Spleen (tissue), 7 donors: ENCODE measurements at regions not wholly inside any gene's neighbourhood (a gene's known extent, or its start where the extent isn't known, plus 50 kb on each side); places are given as distances from the start of the nearest gene placed in this dataset.

ENCODE experiments used
- POLR2A ChIP-seq, 3 donors: fragments of 450-650 bp; IDR thresholded peaks; one replicate each; pipeline ENCODE4 v1.5.1; 2017; ENCODE audit warnings: antibody characterized with exemption in 3 of 3, mild to moderate bottlenecking in 1 of 3
- POLR2AphosphoS5 ChIP-seq, 3 donors: sonication (generic); formaldehyde crosslinking; IDR thresholded peaks; one replicate each; pipeline ENCODE4 v1.5.1; 2017; ENCODE audit warnings: antibody characterized with exemption in 3 of 3
- TF ChIP-seq, protein P1 (sequence below), 11 experiments: fragments of 200-600 bp in 7 of 11; fragments of 450-650 bp in 4 of 11; sonication (generic) in 4 of 11; IDR thresholded peaks in 8 of 11; conservative IDR thresholded peaks in 3 of 11; 1 replicate in 7 of 11; 2 replicates in 4 of 11; pipeline versions ENCODE4 v1.4.0 to v1.8.0; 2016 to 2021; ENCODE audit warnings: antibody characterized with exemption in 11 of 11, inconsistent platforms in 4 of 11, mild to moderate bottlenecking in 1 of 11
- donor health status: DM: no; HTN: no; CAD: no; lungs with moderate emphysema.
- donor health status: DM: no; HTN: no; CAD: no.
- donor health status: DM: no; HTN: no; CAD: no.

- TF ChIP-seq POLR2A (IDR thresholded peaks at IDR 0.05): no peak
- no peak for TF ChIP-seq POLR2AphosphoS5 (IDR thresholded peaks at IDR 0.05)
- TF ChIP-seq, protein P1, sequence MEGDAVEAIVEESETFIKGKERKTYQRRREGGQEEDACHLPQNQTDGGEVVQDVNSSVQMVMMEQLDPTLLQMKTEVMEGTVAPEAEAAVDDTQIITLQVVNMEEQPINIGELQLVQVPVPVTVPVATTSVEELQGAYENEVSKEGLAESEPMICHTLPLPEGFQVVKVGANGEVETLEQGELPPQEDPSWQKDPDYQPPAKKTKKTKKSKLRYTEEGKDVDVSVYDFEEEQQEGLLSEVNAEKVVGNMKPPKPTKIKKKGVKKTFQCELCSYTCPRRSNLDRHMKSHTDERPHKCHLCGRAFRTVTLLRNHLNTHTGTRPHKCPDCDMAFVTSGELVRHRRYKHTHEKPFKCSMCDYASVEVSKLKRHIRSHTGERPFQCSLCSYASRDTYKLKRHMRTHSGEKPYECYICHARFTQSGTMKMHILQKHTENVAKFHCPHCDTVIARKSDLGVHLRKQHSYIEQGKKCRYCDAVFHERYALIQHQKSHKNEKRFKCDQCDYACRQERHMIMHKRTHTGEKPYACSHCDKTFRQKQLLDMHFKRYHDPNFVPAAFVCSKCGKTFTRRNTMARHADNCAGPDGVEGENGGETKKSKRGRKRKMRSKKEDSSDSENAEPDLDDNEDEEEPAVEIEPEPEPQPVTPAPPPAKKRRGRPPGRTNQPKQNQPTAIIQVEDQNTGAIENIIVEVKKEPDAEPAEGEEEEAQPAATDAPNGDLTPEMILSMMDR (IDR thresholded peaks at IDR 0.05 in 8 of 11, conservative IDR thresholded peaks at IDR 0.05 in 3 of 11): no peak
These were observed 196.2 kb downstream of the PCSK1 start for GRCh38 chr5:96236831-96237230.
